HCT116 (cell line): ENCODE measurements at regions not wholly inside any gene's neighbourhood (a gene's known extent, or its start where the extent isn't known, plus 50 kb on each side); places are given as distances from the start of the nearest gene placed in this dataset.

Source experiments
- ATAC-seq: fragments of 200-7000 bp; cut with Tn5 transposase; 2 replicates; pipeline ENCODE4 v1.9.1; 2020; ENCODE audit warnings: mild to moderate bottlenecking, moderate library complexity
- BruUV-seq: library from RNA; stranded (reverse); fragments of 400-500 nt; replicated peaks from 2 replicates; lab custom pipeline; 2021; lab: Mats Ljungman, UMichigan
- CTCF ChIA-PET: fragments of 300-600 bp; sonication (Branson Sonifier 250); formaldehyde crosslinking; loops from one replicate; lab custom pipeline; 2021; ENCODE audit warnings: antibody characterized with exemption; lab: Charles Lee
- POLR2A ChIA-PET: fragments of 300-600, 350-600 bp; sonication (Branson Sonifier 250); formaldehyde crosslinking; loops from one replicate; lab custom pipeline; 2021; ENCODE audit warnings: antibody characterized with exemption; lab: Charles Lee
- RAD21 ChIA-PET, 2 experiments: fragments of 300-600 bp; sonication (Branson Sonifier 250); formaldehyde crosslinking; loops; one replicate each; lab custom pipeline; 2023; ENCODE audit warnings: low total read pairs in 2 of 2; ENCODE audit not compliant: uncharacterized antibody in 2 of 2, unreplicated experiment in 2 of 2, low non-redundant PET in 1 of 2; lab: Charles Lee
- DNase-seq: peaks from one replicate; pipeline ENCODE4 v3.0.0-alpha.2; 2010; ENCODE audit warnings: low read depth, low spot score
- H2AFZ ChIP-seq: fragments of 200-600 bp; shearing (Covaris generic), sonication (generic); 2 replicates; pipeline ENCODE4 v1.6.1; 2017; ENCODE audit warnings: low read depth, mixed run types, mixed read lengths, antibody characterized with exemption, low read length; ENCODE audit not compliant: poor library complexity, severe bottlenecking
- H3K27ac ChIP-seq: 2 replicates; pipeline ENCODE4 v1.5.1; 2012; ENCODE audit warnings: low read depth, low read length
- H3K27me3 ChIP-seq: fragments of 200-600 bp; sonication (generic); 2 replicates; pipeline ENCODE4 v1.6.1; 2016; ENCODE audit warnings: mixed run types, low read length, mixed read lengths; ENCODE audit not compliant: insufficient read depth
- H3K36me3 ChIP-seq, 2 experiments: fragments of 200-500 bp in 1 of 2; fragments of 200-600 bp in 1 of 2; sonication (Bioruptor generic) in 1 of 2; sonication (generic) in 1 of 2; 2 replicates each; pipeline versions ENCODE4 v1.5.1 to v1.6.1; 2014 to 2016; ENCODE audit warnings: low read length in 2 of 2, inconsistent platforms in 1 of 2, mixed read lengths in 1 of 2, mixed run types in 1 of 2; ENCODE audit not compliant: insufficient read depth in 2 of 2, control insufficient read depth in 1 of 2
- H3K4me1 ChIP-seq, 2 experiments: fragments of 200-600 bp in 1 of 2; sonication (generic) in 1 of 2; 2 replicates each; pipeline versions ENCODE4 v1.5.1 to v1.6.1; 2012 to 2017; ENCODE audit warnings: low read length in 2 of 2, inconsistent platforms in 1 of 2, mild to moderate bottlenecking in 1 of 2, mixed read lengths in 1 of 2, mixed run types in 1 of 2, moderate library complexity in 1 of 2; ENCODE audit not compliant: insufficient read depth in 2 of 2, control insufficient read depth in 1 of 2
- H3K4me2 ChIP-seq: fragments of 200-600 bp; sonication (generic); 2 replicates; pipeline ENCODE4 v1.6.1; 2017; ENCODE audit warnings: mixed run types, low read length, mixed read lengths
- H3K4me3 ChIP-seq, 2 experiments: fragments of 200-600 bp in 1 of 2; sonication (generic) in 1 of 2; replicated peaks in 1 of 2; 2 replicates each; pipeline ENCODE4 v1.5.1; 2011 to 2016; ENCODE audit warnings: low read length in 2 of 2, control low read depth in 1 of 2, low read depth in 1 of 2, mild to moderate bottlenecking in 1 of 2, mixed read lengths in 1 of 2, mixed run types in 1 of 2
- H3K79me2 ChIP-seq: fragments of 200-600 bp; sonication (generic); 2 replicates; pipeline ENCODE4 v1.6.1; 2017; ENCODE audit warnings: mild to moderate bottlenecking, mixed run types, low read length, moderate library complexity, mixed read lengths; ENCODE audit not compliant: insufficient read depth
- H3K9ac ChIP-seq: fragments of 200-600 bp; sonication (generic); 2 replicates; pipeline ENCODE4 v1.6.1; 2016; ENCODE audit warnings: low read length, mixed read lengths
- H3K9me2 ChIP-seq: fragments of 200-600 bp; sonication (generic), shearing (Covaris generic); 2 replicates; pipeline ENCODE4 v1.6.1; 2017; ENCODE audit warnings: mixed run types, mild to moderate bottlenecking, moderate library complexity; ENCODE audit not compliant: insufficient read depth
- H3K9me3 ChIP-seq, 2 experiments: fragments of 200-500 bp in 1 of 2; fragments of 200-600 bp in 1 of 2; sonication (Bioruptor generic) in 1 of 2; sonication (generic) in 1 of 2; 2 replicates each; pipeline ENCODE4 v1.6.1; 2014 to 2017; ENCODE audit warnings: low read length in 2 of 2, mixed read lengths in 2 of 2, inconsistent platforms in 1 of 2, low read depth in 1 of 2, mild to moderate bottlenecking in 1 of 2, mixed run types in 1 of 2, moderate library complexity in 1 of 2; ENCODE audit not compliant: control insufficient read depth in 1 of 2, insufficient read depth in 1 of 2
- H4K20me1 ChIP-seq: fragments of 200-600 bp; sonication (generic), shearing (Covaris generic); 2 replicates; pipeline ENCODE4 v1.6.1; 2017; ENCODE audit warnings: mixed run types, mild to moderate bottlenecking, moderate library complexity; ENCODE audit not compliant: insufficient read depth
- CBX3 ChIP-seq: IDR thresholded peaks from 2 replicates; pipeline ENCODE4 v1.6.1; 2012; ENCODE audit warnings: low read depth
- CEBPB ChIP-seq: IDR thresholded peaks from 2 replicates; pipeline ENCODE4 v1.6.1; 2012; ENCODE audit warnings: low read depth
- CTCF ChIP-seq, 3 experiments: fragments of 200-600 bp in 1 of 3; sonication (generic) in 1 of 3; IDR thresholded peaks in 2 of 3; conservative IDR thresholded peaks in 1 of 3; 2 replicates each; pipeline ENCODE4 v1.5.1; 2012 to 2017; ENCODE audit warnings: low read depth in 2 of 3, low read length in 2 of 3, antibody characterized with exemption in 1 of 3, borderline replicate concordance in 1 of 3, control low read depth in 1 of 3, mild to moderate bottlenecking in 1 of 3, mixed read lengths in 1 of 3, mixed run types in 1 of 3, moderate library complexity in 1 of 3; ENCODE audit not compliant: insufficient read depth in 1 of 3
- EGR1 ChIP-seq: IDR thresholded peaks from 2 replicates; pipeline ENCODE4 v1.6.1; 2012; ENCODE audit warnings: low read depth
- ELF1 ChIP-seq: IDR thresholded peaks from 2 replicates; pipeline ENCODE4 v1.6.1; 2012; ENCODE audit warnings: low read depth, borderline replicate concordance
- FOSL1 ChIP-seq: IDR thresholded peaks from 2 replicates; pipeline ENCODE4 v1.6.1; 2012; ENCODE audit warnings: low read depth
- JUND ChIP-seq: IDR thresholded peaks from 2 replicates; pipeline ENCODE4 v1.6.1; 2012
- MAX ChIP-seq: IDR thresholded peaks from 2 replicates; pipeline ENCODE4 v1.6.1; 2012
- RAD21 ChIP-seq: IDR thresholded peaks from 2 replicates; pipeline ENCODE4 v1.6.1; 2012; ENCODE audit warnings: low read depth, mild to moderate bottlenecking
- SRF ChIP-seq: IDR thresholded peaks from 2 replicates; pipeline ENCODE4 v1.6.1; 2012; ENCODE audit warnings: low read depth
- YY1 ChIP-seq: IDR thresholded peaks from 2 replicates; pipeline ENCODE4 v1.6.1; 2011; ENCODE audit warnings: low read length, low read depth, moderate library complexity, mild to moderate bottlenecking; ENCODE audit not compliant: insufficient replicate concordance; ENCODE audit errors: extremely low read depth
- ZBTB33 ChIP-seq: IDR thresholded peaks from 2 replicates; pipeline ENCODE4 v1.6.1; 2011; ENCODE audit warnings: mild to moderate bottlenecking, low read length, moderate library complexity; ENCODE audit not compliant: insufficient replicate concordance; ENCODE audit errors: extremely low read depth
- ZNF274 ChIP-seq: fragments of 200-500 bp; sonication (Bioruptor generic); IDR thresholded peaks from 2 replicates; pipeline ENCODE4 v1.6.1; 2014; ENCODE audit warnings: mild to moderate bottlenecking, low read depth, low read length, inconsistent platforms
- intact Hi-C: fragments of 100-400 bp; cut with micrococcal nuclease; formaldehyde crosslinking; loops from 2 replicates; pipeline ENCODE4 v1.10.0; 2022

GRCh38 chr4:77431546-77431945, 174.1 kb upstream of the CXCL13 start:
- ChIA-PET POLR2A (no interaction called here), RAD21 (no interaction called here), CTCF (interaction anchor here (1.0 kb wide), 1 partner anchor 64 kb away, joined by 3 read pairs; no protein-coding TSS in a partner anchor)
- Histone ChIP-seq H3K79me2 (no peaks in the 10 kb centered on the region), H4K20me1 (no peaks in the 10 kb centered on the region), H3K27ac (no peak overlapping the region), H3K9me2 (no peaks in the 10 kb centered on the region), H2AFZ (no peak overlapping the region), H3K4me3 (no peak overlapping the region), H3K9ac (no peak overlapping the region), H3K36me3 (no peaks in the 10 kb centered on the region), H3K4me1 (peaks cover 0 to 4% of the 10 kb centered on the region in 2 experiments; a peak in 2 of 4 replicates)
- intact Hi-C loops, result no loop called here
- no peak for DNase-seq
- BruUV-seq, result no TSS peak
- no peak for ATAC-seq
- TF ChIP-seq FOSL1 (no peak), CBX3 (no peak), JUND (no peak), EGR1 (no peak), SRF (no peak), CEBPB (no peak), MAX (no peak), ELF1 (no peak), YY1 (no peak), ZNF274 (no peak), RAD21 (no peak)
- TF ChIP-seq, all 23 proteins: peak for 0
- Histone ChIP-seq H3K9me3 (no peaks in the 10 kb centered on the region), H3K4me2 (no peak overlapping the region), H3K27me3 (0 out of 2 replicates have a peak, but pooled peaks cover 5% of the 10 kb centered on the region)

GRCh38 chr4:77432717-77433417, 172.8 kb upstream of the CXCL13 start:
- Histone ChIP-seq H3K9me2 (no peaks in the 10 kb centered on the region), H3K36me3 (no peaks in the 10 kb centered on the region), H3K4me1 (peaks cover 0 to 4% of the 10 kb centered on the region in 2 experiments; a peak in 2 of 4 replicates), H2AFZ (peak overlapping the region; percentile 7), H3K27me3 (0 out of 2 replicates have a peak, but pooled peaks cover 5% of the 10 kb centered on the region), H3K9ac (no peak overlapping the region), H3K4me3 (no peak overlapping the region), H3K4me2 (peak overlapping the region; percentile 28), H3K79me2 (no peaks in the 10 kb centered on the region), H3K27ac (no peak overlapping the region), H4K20me1 (no peaks in the 10 kb centered on the region), H3K9me3 (no peaks in the 10 kb centered on the region)
- ChIA-PET RAD21 (no interaction called here), CTCF (interaction anchor here (0.8 to 1.0 kb wide), 4 partner anchors 14 to 75 kb away, joined by 3 to 6 read pairs (median 4); no protein-coding TSS in a partner anchor), POLR2A (no interaction called here)
- ATAC-seq (peak; percentile 71), DNase-seq (no peak)
- TF ChIP-seq RAD21 (0 out of 2 replicates have a peak, but pooled peaks have one; percentile 25), EGR1 (no peak), ZBTB33 (no peak), CTCF (IDR thresholded peaks at IDR 0.05 in 2 of 3, conservative IDR thresholded peaks at IDR 0.05 in 1 of 3; ENCODE audit: borderline replicate concordance in 1 of 3, insufficient read depth in 1 of 3, low read depth in 2 of 3, low read length in 2 of 3) (peak in 2 of 3 experiments; percentile 20 to 28; a peak in 1 of 6 replicates)
- BruUV-seq, result no TSS peak
- intact Hi-C loops, result loop anchor here (1.0 to 2.0 kb wide), 3 partner anchors 48 to 193 kb away; no protein-coding TSS in a partner anchor
